ENCODE measurements at regions not wholly inside any gene's neighbourhood (a gene's known extent, or its start where the extent isn't known, plus 50 kb on each side); places are given as distances from the start of the nearest gene placed in this dataset.
A peak's percentile ranks its signal among the peaks of the same experiment; 100 is the strongest.
"Not testable (repeated sequence)": the region's sequence is repeated elsewhere in the genome, so short reads cannot be mapped to it uniquely, and the experiment has no call there.

GRCh38 chr6:140794544-140794943 is 1338.2 kb upstream of the GJE1 start:
- DNase-seq: no peak
- Mint-ChIP-seq H3K36me3 (ENCODE audit: low read depth) (peaks cover 25% of the 10 kb centered on the region), H3K4me1 (ENCODE audit: low read depth) (no peaks in the 10 kb centered on the region), H3K4me3 (no peak overlapping the region), H3K9me3 (peaks cover 5% of the 10 kb centered on the region), H3K27ac (no peak overlapping the region), H3K27me3 (ENCODE audit: insufficient read depth) (no peaks in the 10 kb centered on the region)
- TF ChIP-seq, protein P1, sequence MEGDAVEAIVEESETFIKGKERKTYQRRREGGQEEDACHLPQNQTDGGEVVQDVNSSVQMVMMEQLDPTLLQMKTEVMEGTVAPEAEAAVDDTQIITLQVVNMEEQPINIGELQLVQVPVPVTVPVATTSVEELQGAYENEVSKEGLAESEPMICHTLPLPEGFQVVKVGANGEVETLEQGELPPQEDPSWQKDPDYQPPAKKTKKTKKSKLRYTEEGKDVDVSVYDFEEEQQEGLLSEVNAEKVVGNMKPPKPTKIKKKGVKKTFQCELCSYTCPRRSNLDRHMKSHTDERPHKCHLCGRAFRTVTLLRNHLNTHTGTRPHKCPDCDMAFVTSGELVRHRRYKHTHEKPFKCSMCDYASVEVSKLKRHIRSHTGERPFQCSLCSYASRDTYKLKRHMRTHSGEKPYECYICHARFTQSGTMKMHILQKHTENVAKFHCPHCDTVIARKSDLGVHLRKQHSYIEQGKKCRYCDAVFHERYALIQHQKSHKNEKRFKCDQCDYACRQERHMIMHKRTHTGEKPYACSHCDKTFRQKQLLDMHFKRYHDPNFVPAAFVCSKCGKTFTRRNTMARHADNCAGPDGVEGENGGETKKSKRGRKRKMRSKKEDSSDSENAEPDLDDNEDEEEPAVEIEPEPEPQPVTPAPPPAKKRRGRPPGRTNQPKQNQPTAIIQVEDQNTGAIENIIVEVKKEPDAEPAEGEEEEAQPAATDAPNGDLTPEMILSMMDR (IDR thresholded peaks at IDR 0.05): no peak

DNA sequence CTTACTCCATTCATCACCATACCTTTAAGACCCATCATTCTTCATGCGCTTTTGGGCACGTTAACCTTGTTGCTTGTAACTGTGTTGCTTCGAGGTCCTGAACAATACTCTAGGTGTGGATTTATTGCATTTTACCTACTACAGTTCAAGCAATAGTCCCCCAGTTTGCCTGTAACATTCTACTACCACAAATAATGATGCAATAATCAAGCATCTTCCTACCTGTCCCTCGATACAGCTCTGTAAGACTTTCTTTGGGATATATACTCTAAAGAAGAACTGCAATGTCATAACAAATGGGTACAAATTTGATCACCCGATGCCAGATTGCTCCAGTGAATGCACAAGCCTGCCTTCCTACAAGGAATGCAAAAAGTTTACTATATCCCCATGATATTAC is 1342.6 kb upstream of the GJE1 start:
- Mint-ChIP-seq H3K36me3 (ENCODE audit: low read depth) (peaks cover 10% of the 10 kb centered on the region), H3K9me3 (peaks cover 5% of the 10 kb centered on the region; the same call in 1 of the 2 replicates), H3K4me3 (no peak overlapping the region), H3K27ac (no peak overlapping the region), H3K4me1 (ENCODE audit: low read depth) (peaks cover 5% of the 10 kb centered on the region), H3K27me3 (ENCODE audit: insufficient read depth) (no peaks in the 10 kb centered on the region; the same call in 1 of the 2 replicates)
- no peak for DNase-seq
- TF ChIP-seq, protein P1 (IDR thresholded peaks at IDR 0.05): no peak

DNA sequence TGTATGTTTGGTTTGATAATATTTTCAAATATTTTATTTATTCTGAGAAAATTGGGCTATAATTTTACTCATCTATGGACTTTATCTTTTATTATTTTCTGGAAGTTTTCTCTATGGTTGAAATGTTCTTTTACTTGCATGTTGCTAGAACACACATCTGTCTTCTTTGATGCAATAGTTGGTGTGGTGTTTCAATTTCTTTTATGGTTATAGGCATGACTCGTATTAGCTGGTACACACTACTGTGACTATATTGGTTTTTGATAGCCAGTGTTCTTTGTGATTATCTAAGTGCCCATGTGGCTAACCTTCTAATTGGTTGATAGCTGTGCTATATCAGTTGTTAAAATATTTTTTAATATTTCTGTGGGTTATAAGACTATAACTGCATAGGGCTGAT is 1343.3 kb upstream of the GJE1 start:
- no peak overlapping the region for H3K27ac Mint-ChIP-seq
- peaks cover 5% of the 10 kb centered on the region; the same call in 1 of the 2 replicates for H3K9me3 Mint-ChIP-seq
- no peak for DNase-seq
- H3K36me3 Mint-ChIP-seq (ENCODE audit: low read depth): peaks cover 11% of the 10 kb centered on the region
- peaks cover 11% of the 10 kb centered on the region for H3K4me1 Mint-ChIP-seq (ENCODE audit: low read depth)
- no peaks in the 10 kb centered on the region; the same call in 1 of the 2 replicates for H3K27me3 Mint-ChIP-seq (ENCODE audit: insufficient read depth)
- TF ChIP-seq, protein P1 (IDR thresholded peaks at IDR 0.05): no peak
- no peak overlapping the region for H3K4me3 Mint-ChIP-seq

GRCh38 chr6:140785926-140786325 is 1346.8 kb upstream of the GJE1 start:
- DNase-seq: no peak
- H3K27ac Mint-ChIP-seq: no peak overlapping the region
- H3K4me1 Mint-ChIP-seq (ENCODE audit: low read depth): peaks cover 30% of the 10 kb centered on the region
- no peaks in the 10 kb centered on the region for H3K9me3 Mint-ChIP-seq
- H3K27me3 Mint-ChIP-seq (ENCODE audit: insufficient read depth): no peaks in the 10 kb centered on the region; the same call in 1 of the 2 replicates
- TF ChIP-seq, protein P1 (IDR thresholded peaks at IDR 0.05): no peak
- H3K36me3 Mint-ChIP-seq (ENCODE audit: low read depth): peaks cover 4% of the 10 kb centered on the region; the same call in 1 of the 2 replicates
- no peak overlapping the region for H3K4me3 Mint-ChIP-seq

GRCh38 chr6:140784573-140784972 is 1348.2 kb upstream of the GJE1 start:
- peak; percentile 15 for DNase-seq
- Mint-ChIP-seq H3K27ac (peak overlapping the region; percentile 16), H3K36me3 (ENCODE audit: low read depth) (peaks cover 10% of the 10 kb centered on the region), H3K9me3 (no peaks in the 10 kb centered on the region), H3K4me1 (ENCODE audit: low read depth) (peaks cover 35% of the 10 kb centered on the region), H3K27me3 (ENCODE audit: insufficient read depth) (no peaks in the 10 kb centered on the region; the same call in 1 of the 2 replicates), H3K4me3 (no peak overlapping the region)
- TF ChIP-seq, protein P1 (IDR thresholded peaks at IDR 0.05): no peak

DNA sequence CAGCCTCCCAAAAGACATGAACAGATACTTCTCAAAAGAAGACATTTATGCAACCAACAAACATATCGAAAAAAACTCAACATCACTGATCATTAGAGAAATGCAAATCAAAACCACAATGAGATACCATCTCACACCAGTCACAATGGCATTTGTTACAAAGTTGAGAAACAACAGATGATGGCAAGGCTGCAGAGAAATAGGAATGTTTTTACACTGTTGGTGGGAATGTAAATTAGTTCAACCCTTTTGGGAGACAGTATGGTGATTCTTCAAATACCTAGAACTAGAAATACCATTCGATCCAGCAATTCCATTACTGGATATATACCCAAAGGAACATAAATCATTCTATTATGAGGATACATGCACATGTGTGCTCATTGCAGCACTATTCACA is 1349.2 kb upstream of the GJE1 start:
- H3K9me3 Mint-ChIP-seq; H3K4me3 Mint-ChIP-seq; H3K27me3 Mint-ChIP-seq (ENCODE audit: insufficient read depth); H3K27ac Mint-ChIP-seq: not testable (repeated sequence)
- peak; percentile 9 for DNase-seq
- Mint-ChIP-seq H3K4me1 (ENCODE audit: low read depth) (peaks cover 45% of the 10 kb centered on the region), H3K36me3 (ENCODE audit: low read depth) (peaks cover 13% of the 10 kb centered on the region)

Measured in HFFc6 (cell line).